WTC11 (cell line): ENCODE measurements at regions not wholly inside any gene's neighbourhood (a gene's known extent, or its start where the extent isn't known, plus 50 kb on each side); places are given as distances from the start of the nearest gene placed in this dataset.

Experiments used
- ATAC-seq: fragments of 200-7000 bp; cut with Tn5 transposase; 2 replicates; pipeline ENCODE4 v1.10.0; 2021; ENCODE audit warnings: mild to moderate bottlenecking, moderate library complexity
- CTCF ChIA-PET: fragments of 300-600 bp; sonication (Branson Sonifier 250); formaldehyde crosslinking; loops from one replicate; lab custom pipeline; 2021; ENCODE audit warnings: antibody characterized with exemption; lab: Charles Lee
- POLR2A ChIA-PET: fragments of 350-600 bp; sonication (Branson Sonifier 250); formaldehyde crosslinking; loops from one replicate; lab custom pipeline; 2021; ENCODE audit warnings: antibody characterized with exemption; lab: Charles Lee
- DNase-seq: peaks from one replicate; pipeline ENCODE4 v3.0.0; 2021; ENCODE audit warnings: low spot score
- H3K27ac Mint-ChIP-seq: 2 replicates; pipeline ENCODE4 v1.8.0; 2021; ENCODE audit warnings: mixed read lengths
- H3K27me3 Mint-ChIP-seq: 2 replicates; pipeline ENCODE4 v1.8.0; 2021; ENCODE audit warnings: low read depth, mild to moderate bottlenecking, moderate library complexity, mixed read lengths
- H3K36me3 Mint-ChIP-seq: 2 replicates; pipeline ENCODE4 v1.8.0; 2021; ENCODE audit warnings: mixed read lengths
- H3K4me1 Mint-ChIP-seq: 2 replicates; pipeline ENCODE4 v1.8.0; 2022; ENCODE audit warnings: mixed read lengths
- H3K4me3 Mint-ChIP-seq: 2 replicates; pipeline ENCODE4 v1.8.0; 2021; ENCODE audit warnings: mild to moderate bottlenecking, moderate library complexity, mixed read lengths
- H3K9me3 Mint-ChIP-seq: 2 replicates; pipeline ENCODE4 v1.8.0; 2021; ENCODE audit warnings: mixed read lengths
- ATF1 ChIP-seq: sonication (generic); formaldehyde crosslinking; IDR thresholded peaks from 2 replicates; pipeline ENCODE4 v1.8.1; 2023; ENCODE audit warnings: mild to moderate bottlenecking, moderate library complexity, missing genetic modification reagents
- CREB1 ChIP-seq: sonication (generic); formaldehyde crosslinking; IDR thresholded peaks from 2 replicates; pipeline ENCODE4 v1.8.0; 2023; ENCODE audit warnings: mild to moderate bottlenecking, missing genetic modification reagents
- FOXJ3 ChIP-seq: sonication (generic); formaldehyde crosslinking; IDR thresholded peaks from 2 replicates; pipeline ENCODE4 v1.9.0; 2021; ENCODE audit warnings: missing genetic modification reagents, mild to moderate bottlenecking, borderline replicate concordance
- FOXK1 ChIP-seq: sonication (generic); formaldehyde crosslinking; IDR thresholded peaks from 2 replicates; pipeline ENCODE4 v1.8.0; 2022; ENCODE audit warnings: mild to moderate bottlenecking, moderate library complexity, missing genetic modification reagents
- GABPB1 ChIP-seq: sonication (generic); formaldehyde crosslinking; IDR thresholded peaks from 2 replicates; pipeline ENCODE4 v1.8.1; 2023; ENCODE audit warnings: mild to moderate bottlenecking, missing genetic modification reagents
- GTF2I ChIP-seq: fragments of 250-450 bp; sonication (Bioruptor Pico); conservative IDR thresholded peaks from 2 replicates; pipeline ENCODE4 v1.4.0; 2021; ENCODE audit warnings: mild to moderate bottlenecking
- HMGA2 ChIP-seq: fragments of 250-450 bp; sonication (Bioruptor Pico); IDR thresholded peaks from 2 replicates; pipeline ENCODE4 v1.4.0; 2021; ENCODE audit warnings: mild to moderate bottlenecking, moderate library complexity
- JAZF1 ChIP-seq: fragments of 250-450 bp; sonication (Bioruptor Pico); IDR thresholded peaks from 2 replicates; pipeline ENCODE4 v1.9.0; 2021; ENCODE audit warnings: moderate library complexity, mild to moderate bottlenecking, inconsistent platforms
- JUN ChIP-seq: sonication (generic); formaldehyde crosslinking; IDR thresholded peaks from 2 replicates; pipeline ENCODE4 v1.8.0; 2023; ENCODE audit warnings: mild to moderate bottlenecking, missing genetic modification reagents
- MXD4 ChIP-seq: fragments of 250-450 bp; sonication (Bioruptor Pico); IDR thresholded peaks from 2 replicates; pipeline ENCODE4 v1.8.0; 2021; ENCODE audit warnings: mild to moderate bottlenecking, moderate library complexity, borderline replicate concordance
- NR1H2 ChIP-seq: sonication (generic); formaldehyde crosslinking; IDR thresholded peaks from 2 replicates; pipeline ENCODE4 v1.9.0; 2021; ENCODE audit warnings: mild to moderate bottlenecking, moderate library complexity, missing genetic modification reagents
- RELA ChIP-seq: sonication (generic); formaldehyde crosslinking; IDR thresholded peaks from 2 replicates; pipeline ENCODE4 v1.8.1; 2022; ENCODE audit warnings: missing genetic modification reagents, mild to moderate bottlenecking, borderline replicate concordance
- SOX15 ChIP-seq: fragments of 250-450 bp; sonication (Bioruptor Pico); IDR thresholded peaks from 2 replicates; pipeline ENCODE4 v1.9.0; 2021; ENCODE audit warnings: mild to moderate bottlenecking
- TEAD1 ChIP-seq: sonication (generic); formaldehyde crosslinking; IDR thresholded peaks from 2 replicates; pipeline ENCODE4 v1.8.0; 2022; ENCODE audit warnings: mild to moderate bottlenecking, missing genetic modification reagents
- ZNF121 ChIP-seq: sonication (generic); formaldehyde crosslinking; IDR thresholded peaks from 2 replicates; pipeline ENCODE4 v1.8.0; 2023; ENCODE audit warnings: missing genetic modification reagents
- ZNF416 ChIP-seq: fragments of 250-450 bp; sonication (Bioruptor Pico); IDR thresholded peaks from 2 replicates; pipeline ENCODE4 v1.9.0; 2021; ENCODE audit warnings: mild to moderate bottlenecking, inconsistent platforms
- ZNF423 ChIP-seq: fragments of 250-450 bp; sonication (Bioruptor Pico); IDR thresholded peaks from 2 replicates; pipeline ENCODE4 v2.1.2; 2022; ENCODE audit warnings: mild to moderate bottlenecking, moderate library complexity
- ZNF671 ChIP-seq: fragments of 250-450 bp; sonication (Bioruptor Pico); IDR thresholded peaks from 2 replicates; pipeline ENCODE4 v1.8.0; 2021; ENCODE audit warnings: mild to moderate bottlenecking
- TF ChIP-seq, protein P1 (sequence below): sonication (generic); formaldehyde crosslinking; IDR thresholded peaks from 2 replicates; pipeline ENCODE4 v1.8.0; 2023; ENCODE audit warnings: missing genetic modification reagents
- TF ChIP-seq, protein P2 (sequence below): fragments of 250-450 bp; sonication (Bioruptor Pico); IDR thresholded peaks from 2 replicates; pipeline ENCODE4 v1.9.0; 2021; ENCODE audit warnings: mild to moderate bottlenecking, borderline replicate concordance
- TF ChIP-seq, protein P3 (sequence below): sonication (generic); formaldehyde crosslinking; IDR thresholded peaks from 2 replicates; pipeline ENCODE4 v1.8.0; 2022; ENCODE audit warnings: mild to moderate bottlenecking, missing genetic modification reagents

DNA sequence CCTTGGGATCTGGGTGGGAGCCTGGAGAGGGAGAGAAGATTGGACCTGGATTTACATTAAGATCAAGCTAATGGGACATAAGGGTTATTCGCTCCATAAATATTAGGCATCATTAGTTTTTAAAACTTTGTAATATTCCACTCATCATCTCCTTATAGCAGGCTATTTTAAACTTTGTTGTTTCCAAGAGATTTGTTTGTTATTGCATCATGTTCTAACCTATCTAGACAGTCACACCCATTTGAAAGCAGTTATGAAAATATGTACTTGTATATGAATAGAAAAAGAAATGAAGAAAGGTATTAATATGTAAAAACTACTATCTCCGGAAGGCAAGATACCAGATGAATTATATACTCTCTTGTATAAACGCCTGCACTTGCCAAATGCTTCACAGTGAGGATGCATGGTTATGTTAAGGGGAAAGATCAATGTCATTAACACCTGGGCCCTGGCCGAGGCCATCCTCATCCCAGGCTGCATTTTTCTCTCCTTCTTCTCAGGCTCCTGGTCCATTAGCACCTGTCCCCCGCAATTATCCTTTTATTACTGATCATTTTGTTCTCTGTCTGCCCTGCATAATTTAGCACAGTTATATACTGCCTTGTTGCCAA is 468.2 kb downstream of the MATN1 start:
- H3K4me1 Mint-ChIP-seq, result peaks cover 14% of the 10 kb centered on the region
- DNase-seq (no peak), ATAC-seq (no peak)
- H3K27me3 Mint-ChIP-seq, result no peaks in the 10 kb centered on the region
- CTCF ChIA-PET, result interaction anchor here (1.9 to 2.8 kb wide), 2 partner anchors 23 to 125 kb away, joined by 5 to 10 read pairs; no protein-coding TSS in a partner anchor
- no peak overlapping the region for H3K4me3 Mint-ChIP-seq
- TF ChIP-seq ZNF121 (CRISPR knock-in tag) (no peak), CREB1 (CRISPR knock-in tag) (no peak), TEAD1 (no peak), GTF2I (CRISPR knock-in tag) (no peak), FOXK1 (no peak), SOX15 (no peak), MXD4 (CRISPR knock-in tag) (no peak), RELA (CRISPR knock-in tag) (no peak), NR1H2 (no peak), FOXJ3 (CRISPR knock-in tag) (no peak), GABPB1 (CRISPR knock-in tag) (no peak), JUN (CRISPR knock-in tag) (no peak), ATF1 (CRISPR knock-in tag) (no peak), JAZF1 (no peak), ZNF671 (no peak)
- TF ChIP-seq, protein P1, sequence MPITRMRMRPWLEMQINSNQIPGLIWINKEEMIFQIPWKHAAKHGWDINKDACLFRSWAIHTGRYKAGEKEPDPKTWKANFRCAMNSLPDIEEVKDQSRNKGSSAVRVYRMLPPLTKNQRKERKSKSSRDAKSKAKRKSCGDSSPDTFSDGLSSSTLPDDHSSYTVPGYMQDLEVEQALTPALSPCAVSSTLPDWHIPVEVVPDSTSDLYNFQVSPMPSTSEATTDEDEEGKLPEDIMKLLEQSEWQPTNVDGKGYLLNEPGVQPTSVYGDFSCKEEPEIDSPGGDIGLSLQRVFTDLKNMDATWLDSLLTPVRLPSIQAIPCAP (CRISPR knock-in tag), result no peak
- TF ChIP-seq, protein P2, sequence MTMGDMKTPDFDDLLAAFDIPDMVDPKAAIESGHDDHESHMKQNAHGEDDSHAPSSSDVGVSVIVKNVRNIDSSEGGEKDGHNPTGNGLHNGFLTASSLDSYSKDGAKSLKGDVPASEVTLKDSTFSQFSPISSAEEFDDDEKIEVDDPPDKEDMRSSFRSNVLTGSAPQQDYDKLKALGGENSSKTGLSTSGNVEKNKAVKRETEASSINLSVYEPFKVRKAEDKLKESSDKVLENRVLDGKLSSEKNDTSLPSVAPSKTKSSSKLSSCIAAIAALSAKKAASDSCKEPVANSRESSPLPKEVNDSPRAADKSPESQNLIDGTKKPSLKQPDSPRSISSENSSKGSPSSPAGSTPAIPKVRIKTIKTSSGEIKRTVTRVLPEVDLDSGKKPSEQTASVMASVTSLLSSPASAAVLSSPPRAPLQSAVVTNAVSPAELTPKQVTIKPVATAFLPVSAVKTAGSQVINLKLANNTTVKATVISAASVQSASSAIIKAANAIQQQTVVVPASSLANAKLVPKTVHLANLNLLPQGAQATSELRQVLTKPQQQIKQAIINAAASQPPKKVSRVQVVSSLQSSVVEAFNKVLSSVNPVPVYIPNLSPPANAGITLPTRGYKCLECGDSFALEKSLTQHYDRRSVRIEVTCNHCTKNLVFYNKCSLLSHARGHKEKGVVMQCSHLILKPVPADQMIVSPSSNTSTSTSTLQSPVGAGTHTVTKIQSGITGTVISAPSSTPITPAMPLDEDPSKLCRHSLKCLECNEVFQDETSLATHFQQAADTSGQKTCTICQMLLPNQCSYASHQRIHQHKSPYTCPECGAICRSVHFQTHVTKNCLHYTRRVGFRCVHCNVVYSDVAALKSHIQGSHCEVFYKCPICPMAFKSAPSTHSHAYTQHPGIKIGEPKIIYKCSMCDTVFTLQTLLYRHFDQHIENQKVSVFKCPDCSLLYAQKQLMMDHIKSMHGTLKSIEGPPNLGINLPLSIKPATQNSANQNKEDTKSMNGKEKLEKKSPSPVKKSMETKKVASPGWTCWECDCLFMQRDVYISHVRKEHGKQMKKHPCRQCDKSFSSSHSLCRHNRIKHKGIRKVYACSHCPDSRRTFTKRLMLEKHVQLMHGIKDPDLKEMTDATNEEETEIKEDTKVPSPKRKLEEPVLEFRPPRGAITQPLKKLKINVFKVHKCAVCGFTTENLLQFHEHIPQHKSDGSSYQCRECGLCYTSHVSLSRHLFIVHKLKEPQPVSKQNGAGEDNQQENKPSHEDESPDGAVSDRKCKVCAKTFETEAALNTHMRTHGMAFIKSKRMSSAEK, result no peak
- POLR2A ChIA-PET, result no interaction called here
- no peak overlapping the region for H3K27ac Mint-ChIP-seq
- H3K9me3 Mint-ChIP-seq, result no peaks in the 10 kb centered on the region
- H3K36me3 Mint-ChIP-seq, result no peaks in the 10 kb centered on the region

DNA sequence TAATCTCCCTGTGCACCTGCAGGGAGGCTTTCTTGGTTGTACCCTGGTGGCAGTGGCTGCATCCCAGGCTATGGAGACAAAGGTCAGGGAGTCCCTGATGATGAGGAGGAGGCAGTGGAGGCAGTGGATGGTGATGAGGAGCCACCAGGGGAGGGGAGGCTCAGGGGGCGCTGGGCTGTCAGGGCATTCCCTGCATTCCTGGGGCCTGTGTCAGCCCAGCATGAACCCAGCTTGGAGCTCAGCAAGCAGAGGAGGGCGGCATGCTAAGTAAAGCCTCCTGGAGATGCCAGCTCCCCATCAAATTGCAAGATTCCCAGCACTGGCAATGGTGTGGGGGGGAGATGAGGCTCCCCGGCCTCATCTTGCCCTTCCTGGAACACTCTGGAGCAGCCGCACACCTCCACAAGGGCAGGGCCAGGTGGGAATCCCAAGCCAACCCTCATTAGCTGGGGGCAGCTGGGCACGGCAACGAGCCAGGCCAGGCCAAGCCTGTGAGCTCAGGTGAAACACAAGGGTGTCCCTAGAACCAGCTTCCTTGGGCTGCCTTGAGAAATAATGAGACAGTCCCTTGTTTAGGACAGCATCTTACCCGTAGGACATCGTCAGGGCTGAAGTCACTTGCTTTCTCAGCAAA is 469.5 kb downstream of the MATN1 start:
- ATAC-seq (peak; percentile 77), DNase-seq (peak; percentile 33)
- no peaks in the 10 kb centered on the region for H3K36me3 Mint-ChIP-seq
- no peaks in the 10 kb centered on the region for H3K9me3 Mint-ChIP-seq
- ChIA-PET CTCF (interaction anchor here (1.9 to 2.8 kb wide), 2 partner anchors 21 to 126 kb away, joined by 5 to 10 read pairs; no protein-coding TSS in a partner anchor), POLR2A (no interaction called here)
- TF ChIP-seq ZNF416 (CRISPR knock-in tag), result no peak
- TF ChIP-seq CREB1 (CRISPR knock-in tag), result no peak
- no peak for TF ChIP-seq NR1H2
- TF ChIP-seq HMGA2 (CRISPR knock-in tag), result no peak
- peak; percentile 39; the same call in 1 of the 2 replicates for TF ChIP-seq ZNF423 (CRISPR knock-in tag)
- TF ChIP-seq, protein P3, sequence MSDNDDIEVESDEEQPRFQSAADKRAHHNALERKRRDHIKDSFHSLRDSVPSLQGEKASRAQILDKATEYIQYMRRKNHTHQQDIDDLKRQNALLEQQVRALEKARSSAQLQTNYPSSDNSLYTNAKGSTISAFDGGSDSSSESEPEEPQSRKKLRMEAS, result no peak
- H3K4me1 Mint-ChIP-seq, result peaks cover 7% of the 10 kb centered on the region
- no peak overlapping the region for H3K4me3 Mint-ChIP-seq
- H3K27me3 Mint-ChIP-seq, result no peaks in the 10 kb centered on the region
- H3K27ac Mint-ChIP-seq, result no peak overlapping the region
